SIG-M5 treated with dmso at 0.1 percent for 504 hours (cell line): ENCODE measurements at regions not wholly inside any gene's neighbourhood (a gene's known extent, or its start where the extent isn't known, plus 50 kb on each side); places are given as distances from the start of the nearest gene placed in this dataset.
"Not testable (repeated sequence)": the region's sequence is repeated elsewhere in the genome, so short reads cannot be mapped to it uniquely, and the experiment has no call there.

Experiments
- DNase-seq: peaks from one replicate; lab custom pipeline; 2025; ENCODE audit not compliant: unreplicated experiment; lab: John Stamatoyannopoulos, UW

DNA sequence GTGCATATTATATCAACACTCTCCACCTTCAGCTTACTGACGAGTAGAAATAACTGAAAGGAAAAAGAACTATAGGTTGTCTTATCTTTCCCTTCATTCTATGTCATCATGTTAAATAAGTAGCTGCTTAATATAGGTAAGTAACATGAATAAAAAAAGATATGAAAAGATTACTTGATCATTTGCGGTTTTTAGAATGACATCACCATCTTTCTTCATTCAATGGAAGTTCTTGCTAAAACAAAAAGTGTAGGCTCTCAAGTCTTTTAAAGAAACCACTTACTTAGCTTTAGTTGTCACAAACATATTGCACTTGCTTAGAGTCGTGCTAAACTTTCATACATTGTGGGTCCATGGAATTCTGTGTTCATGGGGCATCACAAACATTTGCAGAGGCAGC, 331.1 kb upstream of the DEPDC1 start:
- no peak for DNase-seq

- DNase-seq, result no peak
Measured at GRCh38 chr1:68831281-68831680, 334.4 kb upstream of the DEPDC1 start.

DNA sequence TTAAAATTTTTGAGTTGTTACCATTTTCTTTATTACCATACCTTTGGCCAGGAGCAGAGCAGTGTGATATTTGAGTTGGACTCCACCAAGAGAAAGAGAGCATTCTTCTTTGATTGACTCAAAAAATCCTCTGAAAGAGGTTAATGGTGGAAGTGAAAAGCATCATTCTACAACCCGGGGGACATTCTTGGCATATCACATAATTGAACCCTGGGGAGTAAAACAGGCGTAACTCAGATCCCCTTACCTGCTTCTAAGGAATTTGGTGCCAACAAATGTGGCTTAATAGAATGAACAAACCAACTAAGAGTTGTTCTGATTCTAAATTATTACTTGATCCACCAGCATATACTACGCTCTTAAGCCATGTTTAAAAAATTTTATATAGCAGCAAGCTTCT, 351.1 kb upstream of the DEPDC1 start:
- DNase-seq, result no peak

DNA sequence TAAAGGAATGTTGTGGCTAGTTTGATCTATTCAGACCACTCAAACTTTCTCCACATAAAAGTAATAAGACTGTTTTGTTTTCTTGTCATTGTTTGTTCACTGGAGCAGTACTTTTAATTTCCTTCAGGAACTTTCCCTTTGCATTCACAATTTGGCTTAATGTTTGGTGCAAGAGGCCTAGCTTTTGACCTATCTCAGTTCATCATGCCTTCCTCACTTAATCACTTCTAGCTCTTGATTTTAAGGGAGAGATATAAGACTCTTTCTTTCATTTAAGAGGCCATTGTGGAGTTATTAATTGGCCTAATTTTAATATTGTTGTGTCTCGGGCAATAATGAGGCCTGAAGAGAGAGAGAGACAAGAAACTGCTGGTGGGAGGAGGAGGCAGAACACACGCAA, 371.7 kb upstream of the DEPDC1 start:
- DNase-seq, result no peak

DNA sequence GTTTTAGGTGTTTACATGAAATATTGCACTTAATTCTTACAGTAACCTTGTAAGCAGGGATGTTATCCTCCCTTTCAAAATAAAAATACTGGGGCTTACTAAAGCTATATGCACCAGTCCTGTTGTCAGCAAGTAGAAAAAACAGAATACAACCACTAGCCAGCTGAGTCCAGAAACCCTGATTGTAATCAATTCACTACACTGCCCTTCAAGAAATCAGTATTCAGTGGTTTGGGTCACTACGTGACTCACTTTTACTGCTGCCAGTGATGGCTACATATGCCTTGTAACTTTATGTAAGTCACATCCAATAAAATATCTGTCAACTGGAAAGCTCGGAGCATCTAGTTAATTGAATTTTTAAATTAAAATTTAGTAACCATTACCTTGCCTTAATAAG, 376.3 kb upstream of the DEPDC1 start:
- DNase-seq, result no peak

GRCh38 chr1:68881330-68882194, 384.7 kb upstream of the DEPDC1 start:
- DNase-seq, result not testable (repeated sequence)

DNA sequence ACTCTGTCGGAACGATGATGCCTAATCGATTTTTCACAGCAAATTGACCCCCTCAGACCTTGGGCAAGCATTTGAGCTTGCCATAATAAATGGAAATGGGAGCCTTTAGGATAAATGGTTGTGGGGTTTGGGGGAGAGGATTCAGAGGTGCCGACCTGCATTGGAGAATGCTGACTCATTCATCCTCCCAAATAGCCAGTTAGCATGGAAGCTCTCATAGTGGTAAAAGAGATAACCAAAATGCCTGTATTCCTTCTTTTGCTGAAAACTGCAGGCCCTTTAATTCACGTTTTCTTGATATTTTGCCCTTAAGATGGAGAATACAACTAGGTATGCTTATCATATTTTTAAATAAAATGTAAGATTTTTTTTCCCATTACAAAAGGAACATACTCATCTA, 392.6 kb upstream of the DEPDC1 start:
- DNase-seq, result no peak

GRCh38 chr1:68890736-68891135, 393.9 kb upstream of the DEPDC1 start:
- DNase-seq, result no peak

- DNase-seq, result no peak
Measured at GRCh38 chr1:68904477-68904876, 407.6 kb upstream of the DEPDC1 start.

DNA sequence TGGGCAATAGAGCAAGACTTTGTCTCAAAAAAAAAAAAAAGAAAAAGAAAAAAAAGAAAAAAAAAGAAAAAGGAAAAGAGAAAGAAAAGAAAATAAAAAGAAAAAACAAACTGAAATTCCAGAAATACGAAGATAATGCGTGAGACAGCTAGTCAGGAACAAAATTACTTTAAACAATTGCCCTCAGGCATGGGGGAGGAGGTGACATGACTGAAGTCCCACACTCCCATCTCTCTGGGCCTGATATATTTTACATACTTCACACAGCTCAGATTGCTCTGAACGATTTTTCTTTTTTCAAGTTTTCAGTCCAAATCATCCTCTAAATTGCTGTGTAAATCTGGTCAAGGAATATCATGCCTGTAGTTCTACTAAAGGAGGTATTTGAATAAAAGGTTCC, 409.5 kb upstream of the DEPDC1 start:
- DNase-seq, result no peak

DNA sequence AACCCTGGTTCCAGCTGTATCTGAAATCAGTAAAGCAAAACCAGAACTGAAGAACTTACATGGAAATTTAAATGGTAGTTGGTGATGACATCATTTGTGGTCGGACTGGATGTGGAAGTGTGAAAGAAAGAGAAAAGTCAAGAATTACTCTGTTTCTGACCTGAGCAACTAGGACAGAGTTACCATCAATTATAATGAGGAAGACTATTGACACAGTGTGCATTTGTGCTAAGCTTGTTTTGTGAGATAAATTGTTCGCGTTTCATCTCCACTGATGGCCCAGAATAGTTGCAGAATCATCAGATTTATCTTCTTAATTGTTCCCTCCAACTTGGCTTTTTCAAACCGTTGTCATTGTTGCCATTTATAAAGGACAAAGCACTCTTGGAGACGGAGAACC, 410.6 kb upstream of the DEPDC1 start:
- DNase-seq, result no peak

DNA sequence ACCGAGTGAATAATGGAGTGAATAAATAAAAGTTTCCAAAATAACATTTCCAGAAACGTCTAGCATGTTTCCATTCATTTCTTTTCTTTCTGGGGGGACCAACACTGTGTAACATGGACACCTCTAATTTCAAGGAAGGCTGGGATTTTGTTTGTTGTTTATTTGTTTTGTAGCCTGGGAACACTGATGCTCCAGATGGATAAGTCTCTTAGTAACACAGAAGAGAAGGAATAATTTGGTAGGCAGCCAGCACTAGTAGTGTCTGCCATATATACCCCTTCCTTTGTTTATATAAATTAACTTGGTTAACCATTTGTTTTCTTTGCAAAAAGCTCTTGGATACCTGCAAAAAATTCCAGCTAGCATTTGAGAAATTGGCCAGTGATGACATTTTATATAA, 411.4 kb upstream of the DEPDC1 start:
- no peak for DNase-seq

GRCh38 chr1:68916221-68916902, 419.5 kb upstream of the DEPDC1 start:
- no peak for DNase-seq

DNA sequence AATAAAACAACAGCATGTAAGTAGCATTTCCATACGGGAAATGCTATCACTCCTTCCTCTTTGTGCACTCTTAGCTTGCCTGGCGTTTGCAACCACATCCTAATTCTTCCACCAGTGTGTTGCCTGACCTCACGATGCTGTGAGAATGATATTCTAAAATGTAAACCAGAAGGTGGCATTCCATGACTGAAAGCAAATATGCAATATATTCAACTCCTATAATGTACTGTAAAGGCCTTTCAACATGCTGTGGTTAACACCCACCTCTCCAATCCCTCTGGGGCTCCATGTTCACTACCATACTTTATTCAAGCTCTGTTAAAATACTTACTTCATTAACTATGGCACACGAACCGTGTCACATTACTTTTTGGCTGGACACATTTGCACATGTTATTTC, 420.6 kb upstream of the DEPDC1 start:
- no peak for DNase-seq

- no peak for DNase-seq
Measured at GRCh38 chr1:68918563-68918962, 421.7 kb upstream of the DEPDC1 start.

DNA sequence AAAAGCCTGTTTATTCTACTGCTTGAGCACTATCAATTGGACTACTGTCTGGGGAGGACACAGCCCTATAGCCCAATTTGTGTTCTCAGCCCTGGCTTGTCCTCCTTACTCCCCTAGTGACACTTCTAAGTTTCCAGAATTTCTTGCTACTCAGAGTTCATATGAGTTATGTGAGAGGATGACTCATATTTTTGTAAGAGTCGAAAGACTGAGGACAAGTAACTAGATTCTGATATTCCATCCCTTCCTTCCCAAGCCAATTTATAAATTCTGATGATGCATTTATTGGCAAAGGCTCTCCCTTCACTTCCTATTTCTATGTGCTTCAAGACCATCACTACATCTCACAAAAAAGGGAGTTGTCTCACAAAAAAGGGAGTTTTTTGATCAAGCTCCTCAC, 422.2 kb upstream of the DEPDC1 start:
- no peak for DNase-seq

DNA sequence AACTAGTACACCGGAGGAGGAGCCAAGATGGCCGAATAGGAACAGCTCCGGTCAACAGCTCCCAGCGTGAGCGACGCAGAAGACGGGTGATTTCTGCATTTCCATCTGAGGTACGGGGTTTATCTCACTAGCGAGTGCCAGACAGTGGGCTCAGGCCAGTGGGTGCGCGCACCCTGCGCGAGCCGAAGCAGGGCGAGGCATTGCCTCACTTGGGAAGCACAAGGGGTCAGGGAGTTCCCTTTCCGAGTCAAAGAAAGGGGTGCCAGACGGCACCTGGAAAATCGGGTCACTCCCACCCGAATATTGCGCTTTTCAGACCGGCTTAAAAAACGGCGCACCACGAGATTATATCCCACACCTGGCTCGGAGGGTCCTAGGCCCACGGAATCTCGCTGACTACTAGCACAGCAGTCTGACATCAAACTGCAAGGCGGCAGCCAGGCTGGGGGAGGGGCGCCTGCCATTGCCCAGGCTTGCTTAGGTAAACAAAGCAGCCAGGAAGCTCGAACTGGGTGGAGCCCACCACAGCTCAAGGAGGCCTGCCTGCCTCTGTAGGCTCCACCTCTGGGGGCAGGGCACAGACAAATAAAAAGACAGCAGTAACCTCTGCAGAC, 426.7 kb upstream of the DEPDC1 start:
- not testable (repeated sequence) for DNase-seq

DNA sequence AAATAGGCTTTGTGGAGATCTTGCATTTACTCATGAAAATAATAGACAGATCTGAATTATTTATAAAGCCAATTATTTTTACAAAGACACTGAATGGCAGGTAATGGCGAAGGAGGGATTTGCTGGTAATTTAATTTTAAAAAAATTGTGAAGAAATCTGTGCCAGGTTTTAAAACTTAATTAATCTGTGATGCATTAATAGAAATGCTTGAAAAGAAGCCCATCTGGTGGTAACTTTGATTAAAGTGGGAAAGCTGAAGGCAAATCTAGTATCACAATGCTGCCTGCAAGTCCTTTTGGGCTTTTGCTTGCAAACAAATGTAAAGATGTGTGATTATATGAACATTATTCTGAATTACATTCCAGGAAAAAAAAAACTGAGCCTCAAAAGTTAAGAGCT, 433.2 kb upstream of the DEPDC1 start:
- no peak for DNase-seq

GRCh38 chr1:68936530-68936929, 439.6 kb upstream of the DEPDC1 start:
- DNase-seq, result no peak

GRCh38 chr1:68938051-68938666, 441.3 kb upstream of the DEPDC1 start:
- no peak for DNase-seq

GRCh38 chr1:68950036-68950435, 453.2 kb upstream of the DEPDC1 start:
- DNase-seq, result no peak

- DNase-seq, result no peak
Measured at GRCh38 chr1:68953311-68953710, 456.4 kb upstream of the DEPDC1 start.
